ENCODE measurements at regions not wholly inside any gene's neighbourhood (a gene's known extent, or its start where the extent isn't known, plus 50 kb on each side); places are given as distances from the start of the nearest gene placed in this dataset.

- no peak for DNase-seq
- TF ChIP-seq, protein P1, sequence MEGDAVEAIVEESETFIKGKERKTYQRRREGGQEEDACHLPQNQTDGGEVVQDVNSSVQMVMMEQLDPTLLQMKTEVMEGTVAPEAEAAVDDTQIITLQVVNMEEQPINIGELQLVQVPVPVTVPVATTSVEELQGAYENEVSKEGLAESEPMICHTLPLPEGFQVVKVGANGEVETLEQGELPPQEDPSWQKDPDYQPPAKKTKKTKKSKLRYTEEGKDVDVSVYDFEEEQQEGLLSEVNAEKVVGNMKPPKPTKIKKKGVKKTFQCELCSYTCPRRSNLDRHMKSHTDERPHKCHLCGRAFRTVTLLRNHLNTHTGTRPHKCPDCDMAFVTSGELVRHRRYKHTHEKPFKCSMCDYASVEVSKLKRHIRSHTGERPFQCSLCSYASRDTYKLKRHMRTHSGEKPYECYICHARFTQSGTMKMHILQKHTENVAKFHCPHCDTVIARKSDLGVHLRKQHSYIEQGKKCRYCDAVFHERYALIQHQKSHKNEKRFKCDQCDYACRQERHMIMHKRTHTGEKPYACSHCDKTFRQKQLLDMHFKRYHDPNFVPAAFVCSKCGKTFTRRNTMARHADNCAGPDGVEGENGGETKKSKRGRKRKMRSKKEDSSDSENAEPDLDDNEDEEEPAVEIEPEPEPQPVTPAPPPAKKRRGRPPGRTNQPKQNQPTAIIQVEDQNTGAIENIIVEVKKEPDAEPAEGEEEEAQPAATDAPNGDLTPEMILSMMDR (IDR thresholded peaks at IDR 0.05; ENCODE audit: low read depth, low read length) = no peak
- no peak overlapping the region for H3K27ac ChIP-seq
- no peaks in the 10 kb centered on the region for H3K36me3 ChIP-seq
- H3K4me3 ChIP-seq (ENCODE audit: low read depth, low read length) = no peak overlapping the region
- H3K27me3 ChIP-seq (ENCODE audit: insufficient read depth, low read depth, severe bottlenecking) = no peaks in the 10 kb centered on the region
- H3K9me3 ChIP-seq (ENCODE audit: severe bottlenecking) = no peaks in the 10 kb centered on the region
These were observed 61.5 kb upstream of the WDR75 start for GRCh38 chr2:189379731-189380261.

GRCh38 chr2:189382668-189383067 lies 58.6 kb upstream of the WDR75 start:
- Histone ChIP-seq H3K36me3 (no peaks in the 10 kb centered on the region), H3K27ac (no peak overlapping the region), H3K4me3 (ENCODE audit: low read depth, low read length) (no peak overlapping the region), H3K27me3 (ENCODE audit: insufficient read depth, low read depth, severe bottlenecking) (no peaks in the 10 kb centered on the region), H3K9me3 (ENCODE audit: severe bottlenecking) (no peaks in the 10 kb centered on the region)
- no peak for DNase-seq
- TF ChIP-seq, protein P1 (IDR thresholded peaks at IDR 0.05; ENCODE audit: low read depth, low read length) = no peak

DNA sequence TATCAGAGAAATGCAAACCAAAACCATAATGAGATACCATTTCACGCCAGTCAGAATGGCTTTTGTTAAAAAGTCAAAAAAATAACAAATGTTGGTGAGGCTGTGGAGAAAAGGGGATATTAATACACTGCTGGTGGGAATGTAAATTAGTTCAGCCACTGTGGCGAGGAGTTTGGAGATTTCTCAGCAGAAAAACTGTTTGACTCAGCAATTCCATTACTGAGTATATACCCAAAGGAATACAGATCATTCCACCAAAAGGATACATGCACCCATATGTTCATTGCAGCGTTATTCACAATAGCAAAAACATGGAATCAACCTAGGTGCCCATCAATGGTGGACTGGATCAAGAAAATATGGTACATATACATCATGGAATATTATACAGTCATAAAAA lies 54.5 kb upstream of the WDR75 start:
- no peak for DNase-seq
- no peaks in the 10 kb centered on the region for H3K9me3 ChIP-seq (ENCODE audit: severe bottlenecking)
- no peaks in the 10 kb centered on the region for H3K27me3 ChIP-seq (ENCODE audit: insufficient read depth, low read depth, severe bottlenecking)
- H3K27ac ChIP-seq = no peak overlapping the region
- no peaks in the 10 kb centered on the region for H3K36me3 ChIP-seq
- H3K4me3 ChIP-seq (ENCODE audit: low read depth, low read length) = no peak overlapping the region
- TF ChIP-seq, protein P1 (IDR thresholded peaks at IDR 0.05; ENCODE audit: low read depth, low read length) = no peak

DNA sequence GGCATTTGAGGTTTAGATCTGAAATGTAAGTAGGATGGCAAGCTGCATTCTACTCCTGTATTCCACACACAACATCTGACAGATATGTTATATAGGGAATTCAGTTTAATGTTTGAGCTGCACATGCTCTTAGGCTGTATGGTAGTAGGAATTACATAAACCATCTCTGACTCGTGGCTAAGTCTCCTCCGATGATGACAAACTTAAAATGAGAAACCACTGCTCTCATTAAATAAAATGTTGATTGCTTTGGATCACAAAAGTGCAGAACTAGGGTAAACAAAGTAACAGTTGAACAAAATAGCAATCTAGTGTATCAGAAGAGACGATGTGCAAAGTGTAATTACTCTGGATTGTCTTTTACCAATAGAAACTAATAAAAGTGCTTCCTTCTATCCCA lies 50.1 kb upstream of the WDR75 start:
- Histone ChIP-seq H3K4me3 (ENCODE audit: low read depth, low read length) (no peak overlapping the region), H3K9me3 (ENCODE audit: severe bottlenecking) (no peaks in the 10 kb centered on the region), H3K36me3 (no peaks in the 10 kb centered on the region), H3K27ac (no peak overlapping the region), H3K27me3 (ENCODE audit: insufficient read depth, low read depth, severe bottlenecking) (no peaks in the 10 kb centered on the region)
- DNase-seq = no peak
- TF ChIP-seq, protein P1 (IDR thresholded peaks at IDR 0.05; ENCODE audit: low read depth, low read length) = no peak
